Kidney epithelial cell (primary cell): ENCODE measurements at regions not wholly inside any gene's neighbourhood (a gene's known extent, or its start where the extent isn't known, plus 50 kb on each side); places are given as distances from the start of the nearest gene placed in this dataset.

Experiments
- DNase-seq: peaks from one replicate; pipeline ENCODE4 v3.0.0-alpha.2; 2010; ENCODE audit warnings: low read depth
- H3K27me3 ChIP-seq: 2 replicates; pipeline ENCODE4 v1.6.0; 2011; ENCODE audit warnings: low read length; ENCODE audit not compliant: control insufficient read depth, insufficient read depth
- H3K36me3 ChIP-seq: 2 replicates; pipeline ENCODE4 v1.5.1; 2011; ENCODE audit warnings: low read length; ENCODE audit not compliant: control insufficient read depth, insufficient read depth
- H3K4me3 ChIP-seq: 2 replicates; pipeline ENCODE4 v1.5.1; 2011; ENCODE audit warnings: low read depth, mild to moderate bottlenecking, control low read depth, low read length
- TF ChIP-seq, protein P1 (sequence below): IDR thresholded peaks from 2 replicates; pipeline ENCODE4 v1.5.1; 2011; ENCODE audit warnings: mild to moderate bottlenecking, moderate library complexity, low read length, control low read depth, inconsistent platforms; ENCODE audit not compliant: insufficient read depth, poor library complexity, severe bottlenecking

DNA sequence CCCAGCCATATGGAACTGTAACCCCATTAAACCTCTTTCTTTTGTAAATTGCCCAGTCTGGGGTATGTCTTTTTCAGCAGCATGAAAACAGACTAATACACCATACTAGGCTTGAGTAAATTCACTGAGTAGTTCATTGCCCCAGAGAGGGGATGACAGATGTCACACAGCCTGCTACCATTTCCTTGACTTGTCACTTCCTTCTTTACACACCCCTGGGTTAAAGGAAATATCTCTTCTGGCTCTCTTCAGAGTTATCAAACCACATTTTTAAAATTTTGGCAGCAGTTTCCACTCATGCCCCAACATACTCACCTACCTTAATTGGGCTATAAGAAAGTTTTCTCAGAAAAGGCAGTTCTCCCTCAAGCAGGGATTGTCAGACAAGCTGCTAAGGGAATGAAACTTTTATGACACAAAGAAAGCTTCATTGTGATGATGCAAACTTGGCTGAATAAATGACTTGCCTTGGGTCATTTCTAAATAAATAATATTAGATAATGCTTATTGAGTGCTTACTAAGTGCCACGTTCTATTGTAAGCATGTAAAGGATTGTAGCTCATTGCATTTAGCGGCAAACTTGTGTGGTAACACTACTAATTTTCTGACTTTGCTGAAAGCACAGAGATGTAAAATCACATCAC is 68.0 kb upstream of the RBMS3 start:
- TF ChIP-seq, protein P1, sequence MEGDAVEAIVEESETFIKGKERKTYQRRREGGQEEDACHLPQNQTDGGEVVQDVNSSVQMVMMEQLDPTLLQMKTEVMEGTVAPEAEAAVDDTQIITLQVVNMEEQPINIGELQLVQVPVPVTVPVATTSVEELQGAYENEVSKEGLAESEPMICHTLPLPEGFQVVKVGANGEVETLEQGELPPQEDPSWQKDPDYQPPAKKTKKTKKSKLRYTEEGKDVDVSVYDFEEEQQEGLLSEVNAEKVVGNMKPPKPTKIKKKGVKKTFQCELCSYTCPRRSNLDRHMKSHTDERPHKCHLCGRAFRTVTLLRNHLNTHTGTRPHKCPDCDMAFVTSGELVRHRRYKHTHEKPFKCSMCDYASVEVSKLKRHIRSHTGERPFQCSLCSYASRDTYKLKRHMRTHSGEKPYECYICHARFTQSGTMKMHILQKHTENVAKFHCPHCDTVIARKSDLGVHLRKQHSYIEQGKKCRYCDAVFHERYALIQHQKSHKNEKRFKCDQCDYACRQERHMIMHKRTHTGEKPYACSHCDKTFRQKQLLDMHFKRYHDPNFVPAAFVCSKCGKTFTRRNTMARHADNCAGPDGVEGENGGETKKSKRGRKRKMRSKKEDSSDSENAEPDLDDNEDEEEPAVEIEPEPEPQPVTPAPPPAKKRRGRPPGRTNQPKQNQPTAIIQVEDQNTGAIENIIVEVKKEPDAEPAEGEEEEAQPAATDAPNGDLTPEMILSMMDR, result no peak
- Histone ChIP-seq H3K4me3 (no peak overlapping the region), H3K27me3 (no peaks in the 10 kb centered on the region), H3K36me3 (no peaks in the 10 kb centered on the region)
- DNase-seq, result no peak

DNA sequence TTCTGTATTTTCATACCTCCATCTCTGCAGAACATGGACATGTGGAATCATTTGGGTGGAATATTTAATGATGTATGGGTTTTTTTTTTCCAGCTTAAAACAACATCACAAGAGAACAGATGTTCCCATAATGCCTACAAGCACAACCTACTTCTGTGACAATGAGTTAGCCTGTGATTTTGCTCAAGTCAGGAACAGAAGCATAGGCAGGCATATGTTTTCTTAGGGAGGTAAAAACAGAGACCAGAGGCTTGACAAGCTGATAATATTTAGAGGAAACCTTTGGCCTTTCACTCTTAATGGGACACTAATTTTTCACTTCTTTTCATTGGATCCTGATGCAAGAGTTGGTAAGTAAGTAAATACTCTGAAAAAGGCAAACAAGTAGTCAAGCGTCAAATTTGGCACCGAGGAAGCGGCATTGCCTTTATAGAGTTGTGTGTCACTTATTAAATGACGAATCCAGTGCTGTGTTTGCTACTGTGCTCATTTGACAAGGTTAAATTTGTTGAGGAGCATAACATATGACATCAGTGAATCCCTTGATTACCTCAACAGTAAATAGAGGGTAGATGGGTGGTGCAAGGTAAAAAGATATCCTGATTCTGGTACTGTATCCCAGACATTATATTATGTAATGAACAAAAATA is 66.7 kb upstream of the RBMS3 start:
- no peak for DNase-seq
- Histone ChIP-seq H3K4me3 (no peak overlapping the region), H3K36me3 (no peaks in the 10 kb centered on the region), H3K27me3 (no peaks in the 10 kb centered on the region)
- TF ChIP-seq, protein P1, result no peak

DNA sequence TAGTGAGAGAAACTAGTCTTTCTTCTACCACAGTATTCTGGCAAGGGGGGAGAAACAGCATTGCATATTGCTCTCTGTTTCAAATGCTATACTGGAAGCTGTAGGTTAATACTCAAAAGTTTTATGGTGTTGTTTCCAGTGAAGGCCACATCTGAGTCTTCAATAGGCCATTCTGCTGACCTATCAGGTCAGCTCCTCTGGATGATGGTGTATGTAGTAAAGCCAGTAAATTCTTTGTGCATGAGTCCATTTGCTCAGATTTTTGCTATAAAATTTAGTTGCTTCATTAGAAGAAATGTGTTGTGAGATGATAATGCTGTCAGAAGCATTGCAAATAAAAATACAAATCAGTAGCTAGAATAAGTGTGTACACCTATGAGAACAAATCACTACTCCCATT is 64.9 kb upstream of the RBMS3 start:
- TF ChIP-seq, protein P1, result no peak
- H3K36me3 ChIP-seq, result no peaks in the 10 kb centered on the region
- H3K27me3 ChIP-seq, result no peaks in the 10 kb centered on the region
- no peak for DNase-seq
- no peak overlapping the region for H3K4me3 ChIP-seq

DNA sequence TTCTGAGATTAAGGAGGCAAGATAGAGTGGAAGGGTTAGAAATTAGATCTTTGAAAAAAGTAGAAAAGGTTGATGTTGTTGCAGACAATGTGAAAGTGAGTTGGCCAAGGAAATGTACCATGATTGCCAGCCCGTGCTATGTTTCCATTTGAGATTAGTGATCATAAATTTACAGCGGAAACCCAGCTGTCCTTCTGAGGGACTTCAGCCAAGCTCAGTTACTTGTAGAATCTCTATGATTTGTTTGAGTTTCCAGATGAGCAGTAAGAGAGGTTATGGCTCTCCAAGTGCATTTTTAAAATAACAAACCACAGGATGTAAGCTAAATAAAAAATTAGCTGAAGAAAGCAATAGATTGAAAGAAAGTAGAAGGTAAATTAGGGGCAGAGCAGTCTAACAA is 54.2 kb upstream of the RBMS3 start:
- Histone ChIP-seq H3K36me3 (no peaks in the 10 kb centered on the region), H3K27me3 (no peaks in the 10 kb centered on the region), H3K4me3 (no peak overlapping the region)
- TF ChIP-seq, protein P1, result no peak
- no peak for DNase-seq

DNA sequence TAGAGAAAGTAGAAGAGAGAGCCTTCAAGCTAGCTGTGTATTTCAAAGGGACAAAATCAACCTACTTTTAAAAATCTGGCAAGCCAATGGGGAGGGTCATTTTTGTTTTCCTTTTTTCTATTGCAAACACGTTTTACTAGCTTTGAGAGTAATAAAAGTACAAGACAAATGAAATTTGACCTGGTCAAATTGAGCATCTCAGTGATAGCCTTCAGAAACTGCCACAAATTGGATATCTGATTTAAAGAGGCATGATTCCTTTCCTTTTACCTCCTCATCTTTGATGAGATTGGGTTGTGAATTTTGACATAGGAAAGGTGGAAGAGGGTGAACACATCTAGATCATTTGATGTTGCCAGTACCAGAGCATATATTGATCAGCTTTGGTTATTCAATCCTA is 53.6 kb upstream of the RBMS3 start:
- DNase-seq, result no peak
- Histone ChIP-seq H3K4me3 (no peak overlapping the region), H3K27me3 (no peaks in the 10 kb centered on the region), H3K36me3 (no peaks in the 10 kb centered on the region)
- TF ChIP-seq, protein P1, result no peak
